BJ (cell line): ENCODE measurements at regions not wholly inside any gene's neighbourhood (a gene's known extent, or its start where the extent isn't known, plus 50 kb on each side); places are given as distances from the start of the nearest gene placed in this dataset.

Experiments used
- CTCF ChIA-PET: fragments of 350-600 bp; formaldehyde crosslinking; extraction: SDS; loops from one replicate; lab custom pipeline; 2021; ENCODE audit warnings: antibody characterized with exemption, inconsistent platforms; lab: Yijun Ruan, JAX
- POLR2A ChIA-PET: fragments of 300-600 bp; sonication (Branson Sonifier 250); formaldehyde crosslinking; extraction: SDS; loops from one replicate; lab custom pipeline; 2021; ENCODE audit warnings: antibody characterized with exemption; lab: Charles Lee
- DNase-seq: peaks from one replicate; pipeline ENCODE4 v3.0.0-alpha.2; 2011; ENCODE audit warnings: low read depth
- H3K27me3 ChIP-seq: 2 replicates; pipeline ENCODE4 v1.6.0; 2011; ENCODE audit warnings: low read length; ENCODE audit not compliant: control insufficient read depth, insufficient read depth
- H3K36me3 ChIP-seq: 2 replicates; pipeline ENCODE4 v1.5.1; 2011; ENCODE audit warnings: low read length; ENCODE audit not compliant: control insufficient read depth, insufficient read depth
- H3K4me3 ChIP-seq: 2 replicates; pipeline ENCODE4 v1.5.1; 2011; ENCODE audit warnings: low read depth, mild to moderate bottlenecking, control low read depth, low read length
- TF ChIP-seq, protein P1 (sequence below): IDR thresholded peaks from 2 replicates; pipeline ENCODE4 v1.5.1; 2011; ENCODE audit warnings: low read depth, mild to moderate bottlenecking, control low read depth, inconsistent platforms, low read length, moderate library complexity; ENCODE audit not compliant: insufficient read depth

DNA sequence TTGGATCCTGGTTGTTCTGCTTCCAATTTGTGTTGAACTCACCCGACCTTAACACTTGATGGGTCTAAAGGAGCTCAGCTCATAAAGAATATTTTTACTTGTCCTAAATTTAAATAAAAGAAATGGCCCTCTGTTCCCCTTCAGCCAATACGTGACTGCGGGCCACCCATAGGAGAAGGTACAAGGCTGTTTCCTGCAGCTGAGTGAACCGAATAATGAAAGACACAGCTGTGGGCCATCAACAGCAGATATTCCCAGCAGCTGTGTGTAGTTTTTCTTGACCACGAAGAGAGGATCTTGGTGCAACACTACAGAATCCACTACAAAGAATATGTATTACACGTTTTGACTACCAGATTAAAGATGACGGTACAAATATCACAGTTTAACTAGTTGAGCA lies 1431.6 kb downstream of the CDH11 start:
- H3K27me3 ChIP-seq: no peaks in the 10 kb centered on the region
- H3K36me3 ChIP-seq: no peaks in the 10 kb centered on the region
- H3K4me3 ChIP-seq: no peak overlapping the region
- DNase-seq: no peak
- ChIA-PET POLR2A (no interaction called here), CTCF (interaction anchor here (1.0 kb wide), 1 partner anchor 41 kb away, joined by 3 read pairs; no protein-coding TSS in a partner anchor)
- TF ChIP-seq, protein P1, sequence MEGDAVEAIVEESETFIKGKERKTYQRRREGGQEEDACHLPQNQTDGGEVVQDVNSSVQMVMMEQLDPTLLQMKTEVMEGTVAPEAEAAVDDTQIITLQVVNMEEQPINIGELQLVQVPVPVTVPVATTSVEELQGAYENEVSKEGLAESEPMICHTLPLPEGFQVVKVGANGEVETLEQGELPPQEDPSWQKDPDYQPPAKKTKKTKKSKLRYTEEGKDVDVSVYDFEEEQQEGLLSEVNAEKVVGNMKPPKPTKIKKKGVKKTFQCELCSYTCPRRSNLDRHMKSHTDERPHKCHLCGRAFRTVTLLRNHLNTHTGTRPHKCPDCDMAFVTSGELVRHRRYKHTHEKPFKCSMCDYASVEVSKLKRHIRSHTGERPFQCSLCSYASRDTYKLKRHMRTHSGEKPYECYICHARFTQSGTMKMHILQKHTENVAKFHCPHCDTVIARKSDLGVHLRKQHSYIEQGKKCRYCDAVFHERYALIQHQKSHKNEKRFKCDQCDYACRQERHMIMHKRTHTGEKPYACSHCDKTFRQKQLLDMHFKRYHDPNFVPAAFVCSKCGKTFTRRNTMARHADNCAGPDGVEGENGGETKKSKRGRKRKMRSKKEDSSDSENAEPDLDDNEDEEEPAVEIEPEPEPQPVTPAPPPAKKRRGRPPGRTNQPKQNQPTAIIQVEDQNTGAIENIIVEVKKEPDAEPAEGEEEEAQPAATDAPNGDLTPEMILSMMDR: no peak

DNA sequence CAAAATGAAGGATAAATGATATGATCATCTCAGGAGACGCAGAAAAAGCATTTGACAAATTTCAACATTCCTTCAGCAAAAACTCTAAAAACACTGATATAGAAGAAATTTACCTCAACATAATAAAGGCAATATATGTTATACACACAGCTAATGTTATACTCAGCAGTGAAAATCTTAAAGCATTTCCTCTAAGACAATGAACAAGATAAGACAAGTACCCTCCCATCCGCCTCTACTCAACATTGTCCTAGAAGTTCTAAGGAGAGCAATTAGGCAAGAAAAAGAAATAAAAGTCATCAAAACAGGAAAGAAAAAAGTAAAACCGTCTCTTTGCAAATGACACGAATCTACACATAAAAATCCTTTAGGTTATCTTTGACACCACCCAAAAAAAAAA lies 1432.8 kb downstream of the CDH11 start:
- no peak for DNase-seq
- no peak overlapping the region for H3K4me3 ChIP-seq
- CTCF ChIA-PET: no interaction called here
- TF ChIP-seq, protein P1: no peak
- no peaks in the 10 kb centered on the region for H3K27me3 ChIP-seq
- POLR2A ChIA-PET: no interaction called here
- no peaks in the 10 kb centered on the region for H3K36me3 ChIP-seq

DNA sequence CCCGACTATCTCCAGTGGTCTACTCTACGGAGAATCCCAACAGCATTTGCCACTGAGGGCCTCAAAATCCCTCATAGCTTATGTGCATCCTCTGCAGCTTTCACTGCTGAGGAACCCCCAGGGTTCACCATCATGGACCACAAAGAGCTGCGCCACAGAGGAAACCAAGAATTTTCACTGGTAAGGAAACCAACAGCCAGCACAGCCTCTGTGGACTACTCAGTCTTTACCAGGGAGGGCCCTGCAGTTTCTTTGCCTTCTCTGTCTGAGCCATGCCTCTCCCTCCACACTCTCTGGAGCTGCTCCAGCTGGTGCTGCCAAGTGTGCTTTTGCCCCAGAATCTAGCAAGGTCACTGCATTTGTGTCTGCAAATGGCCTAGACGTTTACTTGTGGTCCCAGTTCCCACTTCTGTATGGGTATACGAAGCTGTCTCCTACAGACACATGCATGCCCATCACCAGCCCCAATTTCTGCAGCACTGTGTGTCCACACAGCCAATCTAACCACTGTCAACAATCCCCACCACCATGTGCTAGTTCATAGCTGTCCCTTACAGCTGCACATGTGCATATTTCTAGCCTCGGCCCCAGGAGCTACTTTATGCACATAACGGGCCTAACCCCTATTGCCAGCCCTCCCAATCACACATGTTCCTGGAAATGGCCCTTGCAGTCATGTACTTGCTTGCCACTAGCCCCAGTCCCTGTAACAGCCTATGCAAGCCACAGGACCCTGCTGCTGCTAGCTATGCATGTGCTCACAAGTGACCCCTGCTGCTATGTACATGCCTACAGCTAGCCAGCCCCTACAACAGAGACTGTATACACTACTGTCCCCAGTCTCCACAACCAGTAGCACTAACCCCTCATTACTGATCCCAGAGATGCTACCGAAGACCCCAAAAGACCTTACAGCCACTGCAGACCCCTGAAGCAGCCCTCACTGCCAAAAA lies 1437.4 kb downstream of the CDH11 start:
- Histone ChIP-seq H3K4me3 (no peak overlapping the region), H3K36me3 (no peaks in the 10 kb centered on the region), H3K27me3 (no peaks in the 10 kb centered on the region)
- no peak for DNase-seq
- ChIA-PET POLR2A (no interaction called here), CTCF (no interaction called here)
- TF ChIP-seq, protein P1: no peak

DNA sequence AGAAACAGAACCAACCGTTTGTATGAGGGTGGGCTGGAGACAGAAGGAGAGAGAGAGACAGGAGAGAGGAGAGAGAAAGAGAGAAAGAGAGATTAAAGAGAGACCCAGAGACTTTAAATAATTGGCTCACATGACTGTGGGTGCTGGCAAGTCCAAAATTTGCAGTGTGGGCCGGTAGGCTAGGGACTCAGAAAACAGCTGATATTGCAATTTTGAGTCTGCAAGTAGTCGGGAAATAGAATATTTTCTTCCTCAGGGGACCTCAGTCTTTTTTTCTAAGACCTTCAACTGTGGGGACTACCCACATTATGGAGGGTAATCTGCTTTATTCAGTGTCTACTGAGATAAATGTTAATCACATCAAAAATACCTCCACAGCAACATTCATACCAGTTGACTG lies 1439.0 kb downstream of the CDH11 start:
- Histone ChIP-seq H3K4me3 (no peak overlapping the region), H3K27me3 (no peaks in the 10 kb centered on the region), H3K36me3 (no peaks in the 10 kb centered on the region)
- DNase-seq: no peak
- TF ChIP-seq, protein P1: no peak
- ChIA-PET CTCF (no interaction called here), POLR2A (no interaction called here)

DNA sequence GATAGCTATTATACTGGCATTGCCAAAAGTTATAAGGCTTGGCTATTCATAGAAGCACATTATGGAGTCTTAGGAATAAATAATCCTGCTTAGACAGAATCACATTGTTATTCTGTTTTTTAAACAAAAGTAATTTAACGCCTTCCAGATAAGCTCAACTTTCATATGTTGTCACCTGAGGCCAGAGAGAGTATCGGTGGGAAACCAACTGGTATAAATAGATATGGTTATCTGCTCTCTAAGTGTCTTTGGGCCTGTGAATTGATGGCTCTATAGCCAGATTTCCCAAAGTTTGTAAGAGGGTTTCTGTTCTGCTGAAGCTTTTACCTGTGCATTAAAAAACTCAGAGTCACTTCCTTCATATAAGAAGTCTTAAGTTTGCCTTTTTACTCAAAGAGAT lies 1449.4 kb downstream of the CDH11 start:
- H3K4me3 ChIP-seq: no peak overlapping the region
- no peaks in the 10 kb centered on the region for H3K27me3 ChIP-seq
- TF ChIP-seq, protein P1: no peak
- ChIA-PET CTCF (interaction anchor here (0.6 kb wide), 1 partner anchor 313 kb away, joined by 5 read pairs; no protein-coding TSS in a partner anchor), POLR2A (no interaction called here)
- DNase-seq: no peak
- no peaks in the 10 kb centered on the region for H3K36me3 ChIP-seq
